AG04449 (cell line): ENCODE measurements at regions not wholly inside any gene's neighbourhood (a gene's known extent, or its start where the extent isn't known, plus 50 kb on each side); places are given as distances from the start of the nearest gene placed in this dataset.

Experiments used
- CTCF ChIA-PET: fragments of 350-600 bp; formaldehyde crosslinking; extraction: SDS; loops from one replicate; lab custom pipeline; 2021; ENCODE audit warnings: antibody characterized with exemption; lab: Yijun Ruan, JAX
- POLR2A ChIA-PET: fragments of 400-600, 350-600 bp; formaldehyde crosslinking; extraction: SDS; loops from one replicate; lab custom pipeline; 2020; ENCODE audit warnings: antibody characterized with exemption, inconsistent platforms; lab: Yijun Ruan, JAX
- DNase-seq: peaks from one replicate; pipeline ENCODE4 v3.0.0-alpha.2; 2010; ENCODE audit warnings: low read depth, low spot score
- H3K4me3 ChIP-seq: 2 replicates; pipeline ENCODE4 v1.5.1; 2011; ENCODE audit warnings: low read depth, mild to moderate bottlenecking, control low read depth, low read length
- CTCF ChIP-seq: IDR thresholded peaks from one replicate; pipeline ENCODE4 v1.5.1; 2011; ENCODE audit warnings: mild to moderate bottlenecking, moderate library complexity, low read length, control low read depth, inconsistent platforms; ENCODE audit not compliant: insufficient read depth; ENCODE audit errors: missing control alignments

DNA sequence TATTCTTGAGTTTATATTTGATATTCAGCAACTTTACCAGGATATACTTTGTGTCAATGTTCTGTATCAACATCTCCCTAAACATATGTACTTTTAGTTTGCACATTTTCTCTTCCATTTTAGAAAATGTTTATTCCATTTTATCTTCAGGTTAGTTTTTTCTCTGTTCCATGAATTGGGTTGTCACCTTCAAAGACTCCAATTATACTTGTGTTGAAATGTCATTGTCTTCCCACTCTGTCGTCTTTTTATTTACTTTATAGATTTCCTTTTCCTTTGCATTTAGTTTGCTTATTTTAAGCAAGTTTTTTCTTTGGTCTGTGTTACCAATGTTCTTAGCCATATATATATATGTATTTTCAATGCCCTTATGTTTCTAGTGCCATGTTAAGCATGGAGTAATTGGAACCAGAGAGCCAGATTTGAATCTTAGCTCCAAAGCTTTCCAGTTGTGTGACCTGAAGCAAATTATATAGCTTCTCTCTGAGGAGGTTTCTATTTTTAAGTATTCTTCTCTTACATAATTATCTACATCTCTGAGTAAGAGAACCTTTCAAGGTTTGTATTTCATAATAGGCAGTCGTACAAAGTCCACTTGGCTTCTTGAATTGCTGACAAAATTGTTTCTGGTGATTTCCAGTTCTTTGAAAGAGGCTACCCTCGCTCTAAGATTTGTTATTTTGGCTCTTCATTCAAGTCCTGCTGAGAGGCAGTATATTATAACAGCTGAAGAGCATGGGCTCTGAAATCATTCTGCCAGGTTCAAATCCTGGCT, 85.8 kb upstream of the DYRK2 start:
- ChIA-PET POLR2A (no interaction called here), CTCF (no interaction called here)
- DNase-seq: no peak
- no peak for TF ChIP-seq CTCF
- no peak overlapping the region for H3K4me3 ChIP-seq

DNA sequence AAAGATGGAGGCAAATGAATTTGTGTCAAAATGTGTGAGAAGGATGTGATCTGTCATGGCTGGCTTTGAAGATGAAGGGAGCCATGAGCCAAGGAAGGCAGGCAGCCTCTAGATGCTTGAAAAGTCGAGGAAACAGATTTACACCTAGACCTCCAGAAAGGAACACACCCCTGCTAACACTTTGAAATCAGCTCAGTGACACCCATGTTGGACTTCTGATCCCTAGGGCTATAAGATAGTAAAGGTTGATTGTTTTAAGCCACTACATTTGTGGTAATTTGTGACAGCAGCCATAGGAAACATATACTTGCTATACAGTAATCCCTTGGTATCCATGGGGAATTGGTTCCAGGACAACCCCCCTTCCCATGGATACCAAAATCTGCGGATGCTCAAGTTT, 80.5 kb upstream of the DYRK2 start:
- no peak overlapping the region for H3K4me3 ChIP-seq
- ChIA-PET POLR2A (no interaction called here), CTCF (no interaction called here)
- DNase-seq: no peak
- TF ChIP-seq CTCF: no peak

- TF ChIP-seq CTCF: no peak
- no peak for DNase-seq
- no peak overlapping the region for H3K4me3 ChIP-seq
- ChIA-PET POLR2A (no interaction called here), CTCF (no interaction called here)
Observed at GRCh38 chr12:67572492-67572891, 76.1 kb upstream of the DYRK2 start.

- DNase-seq: no peak
- no peak overlapping the region for H3K4me3 ChIP-seq
- no peak for TF ChIP-seq CTCF
- ChIA-PET CTCF (no interaction called here), POLR2A (no interaction called here)
Observed at GRCh38 chr12:67573566-67573965, 75.0 kb upstream of the DYRK2 start.

- TF ChIP-seq CTCF: no peak
- no peak overlapping the region for H3K4me3 ChIP-seq
- ChIA-PET POLR2A (no interaction called here), CTCF (no interaction called here)
- DNase-seq: no peak
Observed at GRCh38 chr12:67578976-67579661, 69.4 kb upstream of the DYRK2 start.

DNA sequence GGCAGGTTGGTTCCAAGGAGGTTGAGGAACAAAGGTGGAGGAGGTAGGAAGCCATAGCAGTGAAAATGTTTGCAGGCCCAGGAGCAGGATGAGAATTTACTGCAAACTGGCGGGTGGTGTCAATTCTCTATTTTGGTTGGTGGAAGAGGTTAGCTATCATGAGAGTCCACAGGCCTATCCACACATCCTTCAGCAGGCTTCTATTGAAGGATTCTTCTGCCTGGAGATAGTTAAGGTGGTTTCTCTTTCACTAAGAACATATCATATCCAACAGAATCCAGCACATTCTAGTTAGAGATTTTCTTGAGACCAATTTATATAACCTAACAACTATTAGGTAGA, 68.9 kb upstream of the DYRK2 start:
- POLR2A ChIA-PET: no interaction called here
- DNase-seq: no peak
- CTCF ChIA-PET: no interaction called here
- no peak overlapping the region for H3K4me3 ChIP-seq
- TF ChIP-seq CTCF: no peak
